ENCODE measurements at regions not wholly inside any gene's neighbourhood (a gene's known extent, or its start where the extent isn't known, plus 50 kb on each side); places are given as distances from the start of the nearest gene placed in this dataset.

GRCh38 chr6:97923249-97923648, 640.2 kb upstream of the MMS22L start:
- no peak for TF ChIP-seq CTCF (IDR thresholded peaks at IDR 0.05)
- no peak for TF ChIP-seq POLR2A (IDR thresholded peaks at IDR 0.05)
